Liver (tissue), 8 donors: ENCODE measurements at regions not wholly inside any gene's neighbourhood (a gene's known extent, or its start where the extent isn't known, plus 50 kb on each side); places are given as distances from the start of the nearest gene placed in this dataset.

Experiments used
- DNase-seq: peaks from one replicate; pipeline ENCODE4 v3.0.0-alpha.2; 2017; ENCODE audit warnings: low spot score
- H3K27ac ChIP-seq, 2 donors: one replicate each; pipeline ENCODE4 v1.7.0; 2013; ENCODE audit warnings: inconsistent platforms in 2 of 2, low read length in 2 of 2, control low read depth in 1 of 2, low read depth in 1 of 2, mild to moderate bottlenecking in 1 of 2
- H3K27me3 ChIP-seq, 4 donors: one replicate each; pipeline versions ENCODE4 v1.6.1 to v1.7.0; 2013; ENCODE audit warnings: low read length in 3 of 4, inconsistent platforms in 1 of 4, mild to moderate bottlenecking in 1 of 4, moderate library complexity in 1 of 4; ENCODE audit not compliant: control insufficient read depth in 4 of 4, insufficient read depth in 4 of 4
- H3K36me3 ChIP-seq, 4 donors: one replicate each; pipeline versions ENCODE4 v1.6.1 to v1.7.0; 2013; ENCODE audit warnings: low read length in 3 of 4, mild to moderate bottlenecking in 3 of 4, low read depth in 1 of 4, moderate library complexity in 1 of 4; ENCODE audit not compliant: control insufficient read depth in 4 of 4, insufficient read depth in 3 of 4
- H3K4me1 ChIP-seq, 4 donors: one replicate each; pipeline versions ENCODE4 v1.6.1 to v1.7.0; 2013; ENCODE audit warnings: low read length in 3 of 4, mild to moderate bottlenecking in 3 of 4, moderate library complexity in 1 of 4; ENCODE audit not compliant: control insufficient read depth in 4 of 4, insufficient read depth in 4 of 4
- H3K4me3 ChIP-seq, 3 donors: one replicate each; pipeline versions ENCODE4 v1.6.1 to v1.7.0; 2013; ENCODE audit warnings: low read length in 3 of 3, control low read depth in 1 of 3, low read depth in 1 of 3, mild to moderate bottlenecking in 1 of 3
- H3K9ac ChIP-seq, 2 donors: one replicate each; pipeline ENCODE4 v1.7.0; 2013; ENCODE audit warnings: low read length in 2 of 2, mild to moderate bottlenecking in 2 of 2, moderate library complexity in 2 of 2, control low read depth in 1 of 2, low read depth in 1 of 2
- H3K9me3 ChIP-seq, 4 donors: one replicate each; pipeline versions ENCODE4 v1.6.1 to v1.7.0; 2013; ENCODE audit warnings: low read length in 3 of 4; ENCODE audit not compliant: control insufficient read depth in 4 of 4
- ATF3 ChIP-seq: IDR thresholded peaks from 2 replicates; pipeline ENCODE4 v1.6.1; 2016; ENCODE audit warnings: antibody characterized with exemption
- CTCF ChIP-seq: fragments of 150-350 bp; IDR thresholded peaks from 2 replicates; pipeline ENCODE4 v1.5.1; 2017; ENCODE audit warnings: improper control_type of control experiment, low read depth, low read length; ENCODE audit not compliant: missing input control
- EGR1 ChIP-seq, 2 donors: IDR thresholded peaks; 2 replicates each; pipeline ENCODE4 v1.6.1; 2016 to 2018; ENCODE audit warnings: antibody characterized with exemption in 2 of 2, low read depth in 2 of 2
- FOXA1 ChIP-seq: IDR thresholded peaks from 2 replicates; pipeline ENCODE4 v1.6.1; 2016; ENCODE audit warnings: antibody characterized with exemption
- FOXA2 ChIP-seq: IDR thresholded peaks from 2 replicates; pipeline ENCODE4 v1.6.1; 2016; ENCODE audit warnings: antibody characterized with exemption
- GABPA ChIP-seq, 2 donors: IDR thresholded peaks in 1 of 2; conservative IDR thresholded peaks in 1 of 2; 2 replicates each; pipeline ENCODE4 v1.6.1; 2016; ENCODE audit warnings: antibody characterized with exemption in 2 of 2, mild to moderate bottlenecking in 1 of 2, moderate library complexity in 1 of 2
- HNF4A ChIP-seq, 2 donors: conservative IDR thresholded peaks; 2 replicates each; pipeline ENCODE4 v1.6.1; 2016; ENCODE audit warnings: antibody characterized with exemption in 2 of 2, mild to moderate bottlenecking in 2 of 2
- HNF4G ChIP-seq: IDR thresholded peaks from 2 replicates; pipeline ENCODE4 v1.6.1; 2016; ENCODE audit warnings: antibody characterized with exemption
- JUND ChIP-seq, 2 donors: IDR thresholded peaks; 2 replicates each; pipeline ENCODE4 v1.6.1; 2016; ENCODE audit warnings: antibody characterized with exemption in 2 of 2
- MAX ChIP-seq: IDR thresholded peaks from 2 replicates; pipeline ENCODE4 v1.6.1; 2016; ENCODE audit warnings: antibody characterized with exemption
- NR2F2 ChIP-seq: IDR thresholded peaks from 2 replicates; pipeline ENCODE4 v1.6.1; 2016; ENCODE audit warnings: antibody characterized with exemption
- RAD21 ChIP-seq, 2 donors: IDR thresholded peaks; 2 replicates each; pipeline ENCODE4 v1.6.1; 2016; ENCODE audit warnings: antibody characterized with exemption in 2 of 2, mild to moderate bottlenecking in 2 of 2
- RXRA ChIP-seq, 2 donors: IDR thresholded peaks; 2 replicates each; pipeline ENCODE4 v1.6.1; 2017 to 2018; ENCODE audit warnings: antibody characterized with exemption in 2 of 2, mild to moderate bottlenecking in 1 of 2
- SP1 ChIP-seq: IDR thresholded peaks from 2 replicates; pipeline ENCODE4 v1.6.1; 2018; ENCODE audit warnings: antibody characterized with exemption, mild to moderate bottlenecking
- TAF1 ChIP-seq: conservative IDR thresholded peaks from 2 replicates; pipeline ENCODE4 v1.6.1; 2016; ENCODE audit warnings: antibody characterized with exemption, mild to moderate bottlenecking
- YY1 ChIP-seq: IDR thresholded peaks from 2 replicates; pipeline ENCODE4 v1.6.1; 2016; ENCODE audit warnings: antibody characterized with exemption, mild to moderate bottlenecking
- ZBTB33 ChIP-seq: IDR thresholded peaks from 2 replicates; pipeline ENCODE4 v1.6.1; 2016; ENCODE audit warnings: antibody characterized with exemption
- WGBS: extraction: QIAGEN DNeasy Blood & Tissue Kit; methylation state at CpG from one replicate; pipeline ENCODE4 v1.1.7; 2013; 5-methylcytosine and 5-hydroxymethylcytosine counted together
- donor health status: healthy.
- donor health status: healthy.
- donor health status: healthy.
- donor health status: healthy.
- donor health status: healthy.

- Histone ChIP-seq H3K4me1 (no peaks in the 10 kb centered on the region), H3K9ac (no peak overlapping the region), H3K9me3 (no peaks in the 10 kb centered on the region), H3K4me3 (no peak overlapping the region), H3K36me3 (no peaks in the 10 kb centered on the region), H3K27ac (no peak overlapping the region), H3K27me3 (no peaks in the 10 kb centered on the region)
- no peak for DNase-seq
- 86% methylated on average over 9 of the region's 9 CpGs for WGBS
- TF ChIP-seq NR2F2 = no peak
- TF ChIP-seq FOXA1 = no peak
- no peak for TF ChIP-seq FOXA2
- no peak for TF ChIP-seq ZBTB33
- TF ChIP-seq RXRA (IDR thresholded peaks at IDR 0.05) = no peak
- TF ChIP-seq EGR1 (IDR thresholded peaks at IDR 0.05; ENCODE audit: low read depth in 2 of 2) = no peak
- TF ChIP-seq SP1 = no peak
- no peak for TF ChIP-seq GABPA (IDR thresholded peaks at IDR 0.05 in 1 of 2, conservative IDR thresholded peaks at IDR 0.05 in 1 of 2)
- no peak for TF ChIP-seq YY1
- TF ChIP-seq HNF4G = no peak
- no peak for TF ChIP-seq CTCF
- no peak for TF ChIP-seq ATF3
- TF ChIP-seq TAF1 = no peak
These were observed 122.4 kb upstream of the LMO4 start for GRCh38 chr1:87206044-87206831.

GRCh38 chr1:87208080-87208479 lies 120.6 kb upstream of the LMO4 start:
- no peaks in the 10 kb centered on the region for H3K9me3 ChIP-seq
- H3K27me3 ChIP-seq = no peaks in the 10 kb centered on the region
- TF ChIP-seq FOXA1 (no peak), HNF4A (conservative IDR thresholded peaks at IDR 0.05) (no peak), MAX (no peak), EGR1 (IDR thresholded peaks at IDR 0.05; ENCODE audit: low read depth in 2 of 2) (no peak), JUND (IDR thresholded peaks at IDR 0.05) (no peak), YY1 (no peak), FOXA2 (no peak), SP1 (no peak), CTCF (no peak), RAD21 (IDR thresholded peaks at IDR 0.05) (no peak), HNF4G (no peak), RXRA (IDR thresholded peaks at IDR 0.05) (no peak), NR2F2 (no peak), ATF3 (no peak)
- WGBS = 92% methylated on average over 2 of the region's 2 CpGs
- H3K36me3 ChIP-seq = no peaks in the 10 kb centered on the region
- no peak overlapping the region for H3K4me3 ChIP-seq
- DNase-seq = no peak
- H3K27ac ChIP-seq = no peak overlapping the region
- no peak overlapping the region for H3K9ac ChIP-seq
- H3K4me1 ChIP-seq = no peaks in the 10 kb centered on the region
